ENCODE measurements at regions not wholly inside any gene's neighbourhood (a gene's known extent, or its start where the extent isn't known, plus 50 kb on each side); places are given as distances from the start of the nearest gene placed in this dataset.

GRCh38 chr6:27059621-27060425 is 187.7 kb upstream of the PRSS16 start:
- TF ChIP-seq CTCF (IDR thresholded peaks at IDR 0.05; ENCODE audit: control extremely low read depth, extremely low read depth, low read depth, missing control alignments) = no peak
- ChIA-PET CTCF (interaction anchor here (0.8 to 2.1 kb wide), 6 partner anchors 9 to 58 kb away, joined by 3 to 5 read pairs (median 4); no protein-coding TSS in a partner anchor), POLR2A (no interaction called here)
- DNase-seq (ENCODE audit: extremely low spot score) = no peak

GRCh38 chr6:27061235-27061993 is 186.1 kb upstream of the PRSS16 start:
- DNase-seq (ENCODE audit: extremely low spot score) = no peak
- no peak for TF ChIP-seq CTCF (IDR thresholded peaks at IDR 0.05; ENCODE audit: control extremely low read depth, extremely low read depth, low read depth, missing control alignments)
- ChIA-PET CTCF (interaction anchor here (1.0 to 2.1 kb wide), 2 partner anchors 13 to 30 kb away, joined by 3 to 5 read pairs; no protein-coding TSS in a partner anchor), POLR2A (no interaction called here)

GRCh38 chr6:27062755-27063154 is 184.7 kb upstream of the PRSS16 start:
- ChIA-PET CTCF (interaction anchor here (1.0 to 2.1 kb wide), 4 partner anchors 8 to 17 kb away, joined by 3 to 11 read pairs (median 5); no protein-coding TSS in a partner anchor), POLR2A (no interaction called here)
- no peak for DNase-seq (ENCODE audit: extremely low spot score)
- no peak for TF ChIP-seq CTCF (IDR thresholded peaks at IDR 0.05; ENCODE audit: control extremely low read depth, extremely low read depth, low read depth, missing control alignments)

GRCh38 chr6:27065183-27065582 is 182.3 kb upstream of the PRSS16 start:
- ChIA-PET CTCF (interaction anchor here (1.2 to 1.5 kb wide), 2 partner anchors 13 to 15 kb away, joined by 4 to 5 read pairs; no protein-coding TSS in a partner anchor), POLR2A (no interaction called here)
- no peak for TF ChIP-seq CTCF (IDR thresholded peaks at IDR 0.05; ENCODE audit: control extremely low read depth, extremely low read depth, low read depth, missing control alignments)
- no peak for DNase-seq (ENCODE audit: extremely low spot score)

GRCh38 chr6:27066381-27066780 is 181.1 kb upstream of the PRSS16 start:
- no peak for TF ChIP-seq CTCF (IDR thresholded peaks at IDR 0.05; ENCODE audit: control extremely low read depth, extremely low read depth, low read depth, missing control alignments)
- DNase-seq (ENCODE audit: extremely low spot score) = no peak
- ChIA-PET CTCF (interaction anchor here (1.2 to 1.5 kb wide), 2 partner anchors 12 to 13 kb away, joined by 4 to 5 read pairs; no protein-coding TSS in a partner anchor), POLR2A (no interaction called here)

- TF ChIP-seq CTCF (IDR thresholded peaks at IDR 0.05; ENCODE audit: control extremely low read depth, extremely low read depth, low read depth, missing control alignments) = no peak
- DNase-seq (ENCODE audit: extremely low spot score) = no peak
- ChIA-PET POLR2A (no interaction called here), CTCF (interaction anchor here (1.5 kb wide), 1 partner anchor 12 kb away, joined by 4 read pairs; no protein-coding TSS in a partner anchor)
These were observed 180.7 kb upstream of the PRSS16 start for GRCh38 chr6:27066802-27067201.
